ENCODE measurements at regions not wholly inside any gene's neighbourhood (a gene's known extent, or its start where the extent isn't known, plus 50 kb on each side); places are given as distances from the start of the nearest gene placed in this dataset.

DNA sequence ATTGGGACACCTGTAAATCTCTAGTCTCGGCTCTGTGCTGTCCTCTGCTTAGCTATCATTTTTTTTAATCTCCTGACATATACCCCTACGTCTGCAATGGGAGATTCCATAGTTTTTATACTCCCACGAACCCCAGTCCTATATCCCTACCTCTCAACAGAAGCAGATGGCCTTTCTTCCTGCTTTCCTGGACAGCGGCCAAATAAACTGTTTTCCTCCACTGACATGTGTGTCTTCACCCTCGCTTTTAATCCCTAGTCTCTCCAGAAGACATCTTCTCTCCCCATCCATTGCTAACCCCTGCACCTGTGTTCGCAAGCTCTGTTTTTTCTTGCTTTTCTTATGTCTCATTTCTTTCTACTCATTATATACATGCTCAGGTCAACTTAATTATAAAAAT is 395.4 kb downstream of the EPHA4 start:
- TF ChIP-seq POLR2AphosphoS5 (IDR thresholded peaks at IDR 0.05; ENCODE audit: low read depth, low read length) (no peak), POU2F2 (IDR thresholded peaks at IDR 0.05; ENCODE audit: low read depth, low read length) (no peak), POLR2A (IDR thresholded peaks at IDR 0.05; ENCODE audit: low read depth, low read length) (no peak), TAF1 (IDR thresholded peaks at IDR 0.05; ENCODE audit: low read depth, low read length) (no peak), PAX5 (IDR thresholded peaks at IDR 0.05; ENCODE audit: insufficient read depth, low read length, severe bottlenecking) (no peak), SPI1 (IDR thresholded peaks at IDR 0.05; ENCODE audit: low read depth, low read length) (no peak)
- no peak for FAIRE-seq
- no peak for DNase-seq (ENCODE audit: insufficient read length, low spot score)

- FAIRE-seq (no peak), DNase-seq (ENCODE audit: insufficient read length, low spot score) (no peak)
- TF ChIP-seq POLR2A (IDR thresholded peaks at IDR 0.05; ENCODE audit: low read depth, low read length) (no peak), POU2F2 (IDR thresholded peaks at IDR 0.05; ENCODE audit: low read depth, low read length) (no peak), TAF1 (IDR thresholded peaks at IDR 0.05; ENCODE audit: low read depth, low read length) (no peak), SPI1 (IDR thresholded peaks at IDR 0.05; ENCODE audit: low read depth, low read length) (no peak), POLR2AphosphoS5 (IDR thresholded peaks at IDR 0.05; ENCODE audit: low read depth, low read length) (no peak), PAX5 (IDR thresholded peaks at IDR 0.05; ENCODE audit: insufficient read depth, low read length, severe bottlenecking) (no peak)
Observed at GRCh38 chr2:221178139-221178538, 394.0 kb downstream of the EPHA4 start.

DNA sequence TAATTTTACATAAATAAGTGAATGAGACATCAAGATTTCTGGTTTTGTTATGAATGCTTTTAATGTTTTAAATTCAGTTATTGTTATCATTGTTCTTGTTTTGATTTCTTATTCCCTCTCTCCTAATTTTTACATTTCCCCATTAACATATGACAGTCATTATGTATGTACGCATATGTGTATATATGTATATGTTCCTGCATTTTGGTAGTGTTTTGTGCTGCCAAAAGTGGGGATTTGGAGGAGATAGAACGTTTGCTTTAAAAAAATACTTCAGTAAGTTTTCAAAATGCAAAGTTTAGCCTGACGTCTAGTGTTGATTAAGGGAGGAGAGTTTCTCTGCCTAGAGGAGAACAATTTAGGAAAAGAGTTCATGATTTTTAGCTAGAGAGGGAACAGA is 385.2 kb downstream of the EPHA4 start:
- TF ChIP-seq SPI1 (IDR thresholded peaks at IDR 0.05; ENCODE audit: low read depth, low read length) (no peak), TAF1 (IDR thresholded peaks at IDR 0.05; ENCODE audit: low read depth, low read length) (no peak), PAX5 (IDR thresholded peaks at IDR 0.05; ENCODE audit: insufficient read depth, low read length, severe bottlenecking) (no peak), POLR2A (IDR thresholded peaks at IDR 0.05; ENCODE audit: low read depth, low read length) (no peak), POLR2AphosphoS5 (IDR thresholded peaks at IDR 0.05; ENCODE audit: low read depth, low read length) (no peak)
- DNase-seq (ENCODE audit: insufficient read length, low spot score) (no peak), FAIRE-seq (no peak)

DNA sequence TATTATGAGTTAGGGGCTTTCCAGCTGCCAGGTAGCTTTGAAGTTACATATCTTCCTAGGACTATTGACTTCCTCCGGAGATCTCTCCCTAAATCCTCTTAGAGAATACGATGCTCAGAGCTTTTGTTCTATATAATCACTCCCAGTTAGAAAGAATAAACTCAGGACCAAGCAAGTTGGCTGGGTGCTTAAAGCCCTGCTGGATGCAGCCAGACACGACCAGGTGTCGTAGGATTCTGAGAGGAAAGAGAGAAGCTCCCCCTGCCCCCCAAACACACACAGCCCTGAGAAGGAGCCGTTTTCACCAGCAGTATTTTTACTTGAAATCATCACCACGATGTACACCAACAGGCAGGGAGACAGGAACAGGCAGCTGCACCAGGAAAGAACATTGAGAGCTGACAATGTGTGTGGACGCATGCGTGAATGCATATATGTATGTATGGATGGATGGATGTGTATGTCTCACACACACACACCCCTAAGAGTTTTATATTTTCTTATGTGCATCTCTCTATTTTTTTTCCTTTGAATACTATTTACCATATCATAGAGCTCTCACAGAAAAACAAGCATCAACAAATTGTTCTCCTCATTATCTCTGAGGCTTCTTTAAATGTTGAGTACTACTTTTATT is 382.6 kb downstream of the EPHA4 start:
- FAIRE-seq (no peak), DNase-seq (ENCODE audit: insufficient read length, low spot score) (no peak)
- TF ChIP-seq POU2F2 (IDR thresholded peaks at IDR 0.05; ENCODE audit: low read depth, low read length) (no peak), PAX5 (IDR thresholded peaks at IDR 0.05; ENCODE audit: insufficient read depth, low read length, severe bottlenecking) (no peak), TAF1 (IDR thresholded peaks at IDR 0.05; ENCODE audit: low read depth, low read length) (no peak), SPI1 (IDR thresholded peaks at IDR 0.05; ENCODE audit: low read depth, low read length) (no peak), POLR2AphosphoS5 (IDR thresholded peaks at IDR 0.05; ENCODE audit: low read depth, low read length) (no peak)

DNA sequence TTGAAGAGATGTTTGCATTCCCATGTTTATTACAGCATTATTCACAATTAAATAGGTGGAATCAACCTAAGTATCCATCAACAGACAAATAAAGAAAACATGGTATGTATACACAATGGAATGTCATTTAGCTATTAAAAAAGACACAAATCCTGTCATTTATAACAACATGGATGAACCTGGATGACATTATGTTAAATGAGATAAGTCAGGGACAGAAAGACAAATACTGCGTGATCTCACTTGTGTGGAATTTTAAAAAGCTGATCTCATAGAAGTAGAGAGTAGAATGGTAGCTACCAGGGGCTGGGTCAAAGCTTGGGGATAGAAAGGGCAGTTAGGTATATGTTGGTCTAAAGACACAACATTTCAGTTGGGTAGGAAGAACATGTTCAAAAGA is 376.3 kb downstream of the EPHA4 start:
- TF ChIP-seq POU2F2 (IDR thresholded peaks at IDR 0.05; ENCODE audit: low read depth, low read length) (no peak), POLR2A (IDR thresholded peaks at IDR 0.05; ENCODE audit: low read depth, low read length) (no peak), POLR2AphosphoS5 (IDR thresholded peaks at IDR 0.05; ENCODE audit: low read depth, low read length) (no peak), SPI1 (IDR thresholded peaks at IDR 0.05; ENCODE audit: low read depth, low read length) (no peak), TAF1 (IDR thresholded peaks at IDR 0.05; ENCODE audit: low read depth, low read length) (no peak), PAX5 (IDR thresholded peaks at IDR 0.05; ENCODE audit: insufficient read depth, low read length, severe bottlenecking) (no peak)
- DNase-seq (ENCODE audit: insufficient read length, low spot score), result no peak
- FAIRE-seq, result no peak

GRCh38 chr2:221197225-221197856 is 374.8 kb downstream of the EPHA4 start:
- FAIRE-seq (no peak), DNase-seq (ENCODE audit: insufficient read length, low spot score) (no peak)
- TF ChIP-seq POLR2AphosphoS5 (IDR thresholded peaks at IDR 0.05; ENCODE audit: low read depth, low read length), result no peak
- TF ChIP-seq POLR2A (IDR thresholded peaks at IDR 0.05; ENCODE audit: low read depth, low read length), result no peak
- no peak for TF ChIP-seq TAF1 (IDR thresholded peaks at IDR 0.05; ENCODE audit: low read depth, low read length)
- no peak for TF ChIP-seq PAX5 (IDR thresholded peaks at IDR 0.05; ENCODE audit: insufficient read depth, low read length, severe bottlenecking)
- TF ChIP-seq SPI1 (IDR thresholded peaks at IDR 0.05; ENCODE audit: low read depth, low read length), result no peak
- TF ChIP-seq POU2F2 (IDR thresholded peaks at IDR 0.05; ENCODE audit: low read depth, low read length), result no peak

DNA sequence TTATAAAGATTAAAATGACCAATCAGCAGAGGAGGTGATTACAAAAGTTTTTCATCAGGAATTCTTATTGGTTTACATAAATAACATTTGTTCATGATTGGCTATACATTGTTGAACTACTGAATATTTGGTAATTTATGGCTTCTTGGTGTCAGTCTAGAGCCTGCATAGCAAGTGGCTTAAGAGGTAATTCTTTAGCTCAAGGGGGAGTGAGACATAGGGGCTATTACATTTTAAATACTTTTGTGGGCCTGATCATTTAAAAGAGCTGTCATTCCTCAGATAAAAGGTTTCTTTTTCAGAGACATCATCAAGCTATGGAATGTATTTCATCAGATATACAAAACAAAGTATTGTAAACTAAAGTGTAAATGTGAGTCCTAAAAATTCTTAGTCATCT is 373.8 kb downstream of the EPHA4 start:
- DNase-seq (ENCODE audit: insufficient read length, low spot score) (no peak), FAIRE-seq (no peak)
- TF ChIP-seq POU2F2 (IDR thresholded peaks at IDR 0.05; ENCODE audit: low read depth, low read length) (no peak), POLR2A (IDR thresholded peaks at IDR 0.05; ENCODE audit: low read depth, low read length) (no peak), SPI1 (IDR thresholded peaks at IDR 0.05; ENCODE audit: low read depth, low read length) (no peak), PAX5 (IDR thresholded peaks at IDR 0.05; ENCODE audit: insufficient read depth, low read length, severe bottlenecking) (no peak), POLR2AphosphoS5 (IDR thresholded peaks at IDR 0.05; ENCODE audit: low read depth, low read length) (no peak), TAF1 (IDR thresholded peaks at IDR 0.05; ENCODE audit: low read depth, low read length) (no peak)

- TF ChIP-seq POU2F2 (IDR thresholded peaks at IDR 0.05; ENCODE audit: low read depth, low read length), result no peak
- no peak for TF ChIP-seq TAF1 (IDR thresholded peaks at IDR 0.05; ENCODE audit: low read depth, low read length)
- TF ChIP-seq SPI1 (IDR thresholded peaks at IDR 0.05; ENCODE audit: low read depth, low read length), result no peak
- TF ChIP-seq POLR2A (IDR thresholded peaks at IDR 0.05; ENCODE audit: low read depth, low read length), result no peak
- TF ChIP-seq POLR2AphosphoS5 (IDR thresholded peaks at IDR 0.05; ENCODE audit: low read depth, low read length), result no peak
- no peak for TF ChIP-seq PAX5 (IDR thresholded peaks at IDR 0.05; ENCODE audit: insufficient read depth, low read length, severe bottlenecking)
- FAIRE-seq (no peak), DNase-seq (ENCODE audit: insufficient read length, low spot score) (no peak)
Observed at GRCh38 chr2:221200184-221200839, 371.8 kb downstream of the EPHA4 start.

DNA sequence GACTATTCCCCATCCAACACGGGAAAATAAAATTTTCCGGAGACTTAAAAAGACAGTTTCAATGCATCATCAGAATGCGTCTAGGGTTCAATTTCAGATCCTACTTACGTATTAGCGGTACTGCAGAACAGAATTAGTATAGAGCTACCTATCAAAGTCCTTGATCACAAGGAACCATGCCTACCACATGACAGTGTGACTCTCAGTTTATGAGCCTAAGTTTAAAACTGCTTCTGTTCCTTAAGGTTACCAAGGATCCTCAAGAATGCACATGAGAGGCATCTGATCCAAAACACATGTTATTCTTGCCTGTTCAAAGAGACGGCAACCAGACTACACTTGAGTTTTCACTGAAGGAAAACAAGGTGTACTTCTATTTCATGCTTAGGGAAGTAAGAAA is 369.7 kb downstream of the EPHA4 start:
- DNase-seq (ENCODE audit: insufficient read length, low spot score) (no peak), FAIRE-seq (no peak)

More for the DNA sequence above, 369.7 kb downstream of the EPHA4 start:
- TF ChIP-seq PAX5 (IDR thresholded peaks at IDR 0.05; ENCODE audit: insufficient read depth, low read length, severe bottlenecking) (no peak), POLR2A (IDR thresholded peaks at IDR 0.05; ENCODE audit: low read depth, low read length) (no peak), TAF1 (IDR thresholded peaks at IDR 0.05; ENCODE audit: low read depth, low read length) (no peak), POU2F2 (IDR thresholded peaks at IDR 0.05; ENCODE audit: low read depth, low read length) (no peak), SPI1 (IDR thresholded peaks at IDR 0.05; ENCODE audit: low read depth, low read length) (no peak), POLR2AphosphoS5 (IDR thresholded peaks at IDR 0.05; ENCODE audit: low read depth, low read length) (no peak)
